Tibial nerve (tissue), 4 donors: ENCODE measurements at regions not wholly inside any gene's neighbourhood (a gene's known extent, or its start where the extent isn't known, plus 50 kb on each side); places are given as distances from the start of the nearest gene placed in this dataset.

ENCODE experiments used
- DNase-seq, 2 donors: peaks; one replicate each; pipeline ENCODE4 v3.0.0-alpha.2; 2019; ENCODE audit warnings: low spot score in 2 of 2
- H3K27ac ChIP-seq, 4 donors: fragments of 200-600 bp; sonication (generic) in 3 of 4; one replicate each; pipeline ENCODE4 v1.5.1; 2017 to 2019; ENCODE audit warnings: mild to moderate bottlenecking in 1 of 4
- H3K27me3 ChIP-seq, 2 donors: fragments of 200-600 bp; sonication (generic) in 1 of 2; one replicate each; pipeline versions ENCODE4 v1.5.1 to v1.6.0; 2017 to 2019
- H3K36me3 ChIP-seq, 3 donors: fragments of 200-600 bp; sonication (generic); one replicate each; pipeline ENCODE4 v1.5.1; 2018 to 2019
- H3K4me1 ChIP-seq, 4 donors: fragments of 200-600 bp; sonication (generic) in 3 of 4; one replicate each; pipeline ENCODE4 v1.5.1; 2017 to 2019
- H3K4me3 ChIP-seq, 4 donors: fragments of 200-600 bp; sonication (generic) in 3 of 4; one replicate each; pipeline ENCODE4 v1.5.1; 2017 to 2019; ENCODE audit warnings: mild to moderate bottlenecking in 1 of 4, moderate library complexity in 1 of 4
- H3K9me3 ChIP-seq, 4 donors: fragments of 200-600 bp; sonication (generic) in 3 of 4; one replicate each; pipeline ENCODE4 v1.5.1; 2017 to 2019
- CTCF ChIP-seq, 5 experiments: fragments of 200-600 bp in 3 of 5; fragments of 450-650 bp in 2 of 5; sonication (generic) in 3 of 5; IDR thresholded peaks; one replicate each; pipeline ENCODE4 v1.5.1; 2016 to 2019; ENCODE audit warnings: antibody characterized with exemption in 5 of 5, mild to moderate bottlenecking in 3 of 5, moderate library complexity in 2 of 5
- EP300 ChIP-seq, 2 donors: sonication (generic); formaldehyde crosslinking; IDR thresholded peaks; one replicate each; pipeline ENCODE4 v1.6.1; 2017; ENCODE audit warnings: antibody characterized with exemption in 2 of 2, mild to moderate bottlenecking in 1 of 2
- POLR2A ChIP-seq, 2 donors: fragments of 450-650 bp; IDR thresholded peaks; one replicate each; pipeline ENCODE4 v1.6.1; 2017; ENCODE audit warnings: antibody characterized with exemption in 2 of 2, mild to moderate bottlenecking in 2 of 2, moderate library complexity in 2 of 2
- WGBS, 2 donors: methylation state at CpG; one replicate each; pipeline ENCODE4 v1.1.5; 2018; 5-methylcytosine and 5-hydroxymethylcytosine counted together

- Histone ChIP-seq H3K9me3 (no peaks in the 10 kb centered on the region), H3K36me3 (no peaks in the 10 kb centered on the region), H3K27ac (no peak overlapping the region), H3K27me3 (no peaks in the 10 kb centered on the region), H3K4me1 (peaks cover 0 to 4% (median 0%) of the 10 kb centered on the region in 4 donors), H3K4me3 (no peak overlapping the region)
- 95% methylated on average over 1 of the region's 1 CpG for WGBS, 2 donors
- DNase-seq, result no peak
- TF ChIP-seq CTCF (IDR thresholded peaks at IDR 0.05), result no peak
Measured at GRCh38 chr2:52258038-52258437, 1226.1 kb upstream of the NRXN1 start.

DNA sequence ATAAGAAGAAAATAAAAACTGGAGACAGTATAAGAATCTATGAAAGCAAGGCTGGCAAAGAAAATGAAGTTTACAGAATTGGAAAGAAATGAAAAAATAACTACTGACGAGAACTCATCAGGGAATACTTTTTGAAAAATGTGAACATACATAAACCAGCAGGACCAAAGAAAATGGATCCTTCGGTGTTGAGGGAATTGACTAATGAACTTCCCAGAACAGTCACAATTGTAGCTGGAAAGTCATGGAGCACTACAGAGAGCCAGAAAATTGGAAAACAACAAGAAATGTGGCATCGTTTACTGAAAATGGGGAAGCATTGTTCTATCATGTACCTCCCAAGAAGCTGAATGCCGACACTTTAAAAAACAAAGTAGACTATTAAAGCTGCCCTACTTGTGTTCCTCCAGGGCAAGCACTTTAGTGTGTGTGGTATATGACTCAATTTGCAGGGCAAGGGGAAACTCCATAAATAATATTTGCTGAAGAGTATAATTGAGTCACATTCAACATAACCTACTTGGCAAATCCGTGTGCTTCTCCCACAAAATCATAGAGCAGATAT is 1221.6 kb upstream of the NRXN1 start:
- H3K9me3 ChIP-seq, result no peaks in the 10 kb centered on the region
- 43 to 50% methylated on average over 5 of the region's 5 CpGs for WGBS, 2 donors
- no peak for DNase-seq
- TF ChIP-seq CTCF (IDR thresholded peaks at IDR 0.05) (no peak), EP300 (IDR thresholded peaks at IDR 0.05) (no peak)
- no peaks in the 10 kb centered on the region for H3K36me3 ChIP-seq
- H3K4me1 ChIP-seq, result no peaks in the 10 kb centered on the region
- H3K27ac ChIP-seq, result no peak overlapping the region
- no peak overlapping the region for H3K4me3 ChIP-seq
- H3K27me3 ChIP-seq, result no peaks in the 10 kb centered on the region

DNA sequence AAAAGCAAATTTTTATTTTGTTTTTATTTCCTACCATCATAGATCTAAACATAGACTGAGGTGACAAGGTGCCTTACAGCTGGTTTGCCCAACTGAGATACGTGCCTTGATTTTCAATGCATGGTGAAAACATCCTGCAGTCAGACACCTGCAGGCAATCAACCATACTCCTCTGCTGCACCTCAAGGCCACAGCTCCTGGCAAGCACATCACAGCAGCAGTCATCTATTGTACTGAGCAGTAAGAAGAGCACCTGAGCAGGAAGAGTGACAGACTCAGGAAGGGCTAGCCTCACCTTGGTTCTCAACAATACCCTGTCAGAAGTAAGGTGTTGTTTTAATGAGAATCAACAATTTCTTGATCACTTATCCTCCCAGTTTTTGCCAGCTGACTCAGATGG is 1206.8 kb upstream of the NRXN1 start:
- no peak for DNase-seq
- Histone ChIP-seq H3K9me3 (no peaks in the 10 kb centered on the region), H3K4me1 (no peaks in the 10 kb centered on the region), H3K4me3 (no peak overlapping the region), H3K27ac (no peak overlapping the region), H3K36me3 (no peaks in the 10 kb centered on the region), H3K27me3 (no peaks in the 10 kb centered on the region)
- WGBS, 2 donors, result 83 to 96% methylated on average over 1 of the region's 1 CpG
- TF ChIP-seq EP300 (IDR thresholded peaks at IDR 0.05) (no peak), CTCF (IDR thresholded peaks at IDR 0.05) (no peak), POLR2A (IDR thresholded peaks at IDR 0.05) (no peak)

GRCh38 chr2:52222128-52222527 is 1190.2 kb upstream of the NRXN1 start:
- Histone ChIP-seq H3K27me3 (no peaks in the 10 kb centered on the region), H3K27ac (no peak overlapping the region), H3K4me3 (no peak overlapping the region), H3K9me3 (no peaks in the 10 kb centered on the region), H3K36me3 (no peaks in the 10 kb centered on the region), H3K4me1 (no peaks in the 10 kb centered on the region)
- TF ChIP-seq EP300 (IDR thresholded peaks at IDR 0.05) (no peak), POLR2A (IDR thresholded peaks at IDR 0.05) (no peak), CTCF (IDR thresholded peaks at IDR 0.05) (no peak)
- DNase-seq, result no peak
- 67 to 73% methylated on average over 2 of the region's 2 CpGs for WGBS, 2 donors

DNA sequence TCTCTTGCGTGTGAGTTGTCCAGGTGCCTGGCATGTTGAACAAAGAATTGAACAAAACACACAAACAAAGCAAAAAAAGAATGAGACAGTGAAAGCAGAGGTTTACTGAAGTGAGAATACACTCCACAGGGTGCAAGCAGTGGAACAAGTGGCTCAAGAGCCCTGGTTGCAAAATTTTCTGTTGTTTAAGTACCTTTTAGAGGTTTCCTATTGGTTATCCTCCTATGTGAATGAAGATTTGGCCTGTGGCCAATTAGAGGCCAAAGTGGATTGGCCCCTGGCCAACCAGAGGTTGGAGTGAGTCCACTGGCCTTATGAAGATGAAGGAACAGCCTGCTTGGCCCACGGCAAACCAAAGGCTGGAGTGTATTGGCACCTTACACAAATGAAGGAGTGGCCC is 1188.5 kb upstream of the NRXN1 start:
- no peak overlapping the region for H3K4me3 ChIP-seq
- H3K27me3 ChIP-seq, result no peaks in the 10 kb centered on the region
- TF ChIP-seq CTCF (IDR thresholded peaks at IDR 0.05) (no peak), EP300 (IDR thresholded peaks at IDR 0.05) (no peak), POLR2A (IDR thresholded peaks at IDR 0.05) (no peak)
- H3K36me3 ChIP-seq, result no peaks in the 10 kb centered on the region
- no peaks in the 10 kb centered on the region for H3K4me1 ChIP-seq
- no peak overlapping the region for H3K27ac ChIP-seq
- H3K9me3 ChIP-seq, result no peaks in the 10 kb centered on the region
- 62 to 69% methylated on average over 2 of the region's 2 CpGs for WGBS, 2 donors
- DNase-seq, result no peak
